Sigmoid colon (tissue), 3 donors: ENCODE measurements at regions not wholly inside any gene's neighbourhood (a gene's known extent, or its start where the extent isn't known, plus 50 kb on each side); places are given as distances from the start of the nearest gene placed in this dataset.

ENCODE experiments used
- CTCF ChIP-seq, 4 experiments: fragments of 450-650 bp in 3 of 4; fragments of 200-600 bp in 1 of 4; IDR thresholded peaks; one replicate each; pipeline ENCODE4 v1.5.1; 2016 to 2019; ENCODE audit warnings: antibody characterized with exemption in 4 of 4, mild to moderate bottlenecking in 3 of 4, moderate library complexity in 2 of 4
- POLR2A ChIP-seq, 2 donors: fragments of 450-650 bp; IDR thresholded peaks; one replicate each; pipeline ENCODE4 v1.6.1; 2016; ENCODE audit warnings: antibody characterized with exemption in 2 of 2, mild to moderate bottlenecking in 2 of 2, moderate library complexity in 2 of 2

DNA sequence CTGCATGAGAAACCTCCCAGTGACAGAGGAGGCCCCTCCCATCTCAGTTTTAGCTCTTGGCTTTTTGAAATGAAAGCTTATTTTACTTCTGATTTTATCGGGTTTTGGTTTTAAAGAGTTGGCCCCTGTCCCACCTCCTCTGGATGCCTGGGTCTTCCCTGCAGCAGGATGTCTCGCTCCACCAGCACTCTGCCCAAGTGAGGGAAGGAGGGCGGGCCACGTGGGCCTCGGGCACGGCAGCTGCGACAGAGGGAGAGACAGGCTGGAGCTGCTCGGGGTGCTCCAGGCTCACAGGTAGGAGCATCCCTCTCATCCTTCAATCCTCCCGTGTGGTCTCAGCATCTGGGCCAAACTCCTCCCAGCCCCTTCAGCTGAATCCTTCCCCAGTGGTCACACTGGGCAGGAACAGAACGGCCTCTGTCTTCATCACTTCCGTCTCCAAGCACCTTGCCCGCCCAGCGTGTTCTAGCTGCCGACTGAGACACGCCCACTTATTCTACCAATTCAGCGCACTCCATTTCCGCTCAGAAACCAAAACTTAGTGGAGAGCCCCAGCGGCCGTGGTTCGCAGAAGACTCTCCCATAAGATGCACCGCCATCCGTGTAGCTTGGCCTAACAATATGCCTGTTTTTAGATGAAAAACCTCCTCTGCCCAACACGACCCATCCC, 222.9 kb downstream of the GLRX3 start:
- TF ChIP-seq CTCF (IDR thresholded peaks at IDR 0.05) (no peak), POLR2A (IDR thresholded peaks at IDR 0.05) (no peak)
